ENCODE measurements at regions not wholly inside any gene's neighbourhood (a gene's known extent, or its start where the extent isn't known, plus 50 kb on each side); places are given as distances from the start of the nearest gene placed in this dataset.
"Not testable (repeated sequence)": the region's sequence is repeated elsewhere in the genome, so short reads cannot be mapped to it uniquely, and the experiment has no call there.

DNA sequence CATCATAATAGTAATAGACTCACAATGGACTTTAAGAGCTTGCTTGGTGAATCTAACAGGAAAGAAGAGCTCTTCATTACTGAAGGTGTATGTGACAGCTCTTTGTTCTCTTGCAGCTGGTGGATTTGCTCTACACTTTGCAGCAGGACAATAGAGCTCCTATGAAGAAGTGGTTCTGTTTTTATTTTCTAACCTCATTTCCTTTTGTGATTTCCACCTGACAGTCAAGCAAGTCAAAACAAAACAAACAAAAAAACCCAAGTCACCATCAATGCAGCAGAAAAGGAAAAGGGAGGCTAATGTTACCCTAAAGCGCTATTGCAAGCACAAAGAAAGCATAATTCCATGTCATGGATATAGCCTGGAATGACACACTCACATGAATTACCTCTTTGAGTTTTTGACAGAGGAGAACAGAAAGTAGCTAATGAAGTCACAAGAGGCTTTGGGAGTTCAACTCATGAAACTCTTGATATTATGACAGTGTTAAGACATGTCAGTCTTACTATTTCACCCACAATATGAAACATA lies 1188.1 kb downstream of the EPHA7 start:
- H3K27me3 ChIP-seq (ENCODE audit: control insufficient read depth in 4 of 4, insufficient read depth in 4 of 4, low read length in 3 of 4), result no peaks in the 10 kb centered on the region
- no peaks in the 10 kb centered on the region for H3K36me3 ChIP-seq (ENCODE audit: control insufficient read depth in 4 of 4, insufficient read depth in 3 of 4, low read depth in 1 of 4, low read length in 3 of 4)
- no peak for DNase-seq (ENCODE audit: low spot score)
- no peaks in the 10 kb centered on the region for H3K9me3 ChIP-seq (ENCODE audit: control insufficient read depth in 4 of 4, low read length in 3 of 4)
- H3K4me1 ChIP-seq (ENCODE audit: control insufficient read depth in 4 of 4, insufficient read depth in 4 of 4, low read length in 3 of 4), result no peaks in the 10 kb centered on the region
- H3K4me3 ChIP-seq (ENCODE audit: low read depth in 1 of 3, low read length in 3 of 3), result no peak overlapping the region
- WGBS, result 77% methylated on average over 1 of the region's 1 CpG
- H3K9ac ChIP-seq (ENCODE audit: low read depth in 1 of 2, low read length in 2 of 2), result no peak overlapping the region
- TF ChIP-seq RAD21 (IDR thresholded peaks at IDR 0.05), result no peak
- TF ChIP-seq SP1 (IDR thresholded peaks at IDR 0.05), result no peak
- TF ChIP-seq, protein P1, sequence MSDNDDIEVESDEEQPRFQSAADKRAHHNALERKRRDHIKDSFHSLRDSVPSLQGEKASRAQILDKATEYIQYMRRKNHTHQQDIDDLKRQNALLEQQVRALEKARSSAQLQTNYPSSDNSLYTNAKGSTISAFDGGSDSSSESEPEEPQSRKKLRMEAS (IDR thresholded peaks at IDR 0.05), result no peak
- TF ChIP-seq EGR1 (IDR thresholded peaks at IDR 0.05; ENCODE audit: low read depth in 2 of 2), result no peak
- no peak for TF ChIP-seq RXRA (IDR thresholded peaks at IDR 0.05)
- TF ChIP-seq TAF1 (conservative IDR thresholded peaks at IDR 0.05), result no peak
- no peak for TF ChIP-seq CTCF (IDR thresholded peaks at IDR 0.05; ENCODE audit: low read depth, low read length, missing input control)
- no peak for TF ChIP-seq JUND (IDR thresholded peaks at IDR 0.05)
- TF ChIP-seq FOXA2 (IDR thresholded peaks at IDR 0.05), result no peak
- TF ChIP-seq HNF4A (conservative IDR thresholded peaks at IDR 0.05), result no peak
- TF ChIP-seq HNF4G (IDR thresholded peaks at IDR 0.05), result no peak
- no peak overlapping the region for H3K27ac ChIP-seq (ENCODE audit: low read depth in 1 of 2, low read length in 2 of 2)

DNA sequence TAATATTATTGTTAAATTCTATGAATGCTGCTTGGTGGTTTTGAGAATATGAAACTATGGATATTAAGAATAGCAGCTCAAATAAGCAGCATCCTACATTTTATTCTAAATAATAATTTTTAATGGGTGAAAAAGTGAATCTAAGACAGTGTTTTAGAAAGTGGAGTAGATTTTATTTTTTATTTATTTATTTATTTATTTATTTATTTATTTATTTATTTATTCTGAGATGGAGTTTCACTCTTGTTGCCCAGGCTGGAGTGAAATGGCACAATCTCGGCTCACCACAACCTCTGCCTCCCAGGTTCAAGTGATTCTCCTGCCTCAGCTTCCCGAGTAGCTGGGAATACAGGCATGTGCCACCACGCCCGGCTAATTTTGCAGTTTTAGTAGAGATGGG lies 1199.4 kb downstream of the EPHA7 start:
- not testable (repeated sequence) for H3K36me3 ChIP-seq (ENCODE audit: control insufficient read depth in 4 of 4, insufficient read depth in 3 of 4, low read depth in 1 of 4, low read length in 3 of 4); H3K27ac ChIP-seq (ENCODE audit: low read depth in 1 of 2, low read length in 2 of 2); H3K4me3 ChIP-seq (ENCODE audit: low read depth in 1 of 3, low read length in 3 of 3); H3K27me3 ChIP-seq (ENCODE audit: control insufficient read depth in 4 of 4, insufficient read depth in 4 of 4, low read length in 3 of 4); H3K4me1 ChIP-seq (ENCODE audit: control insufficient read depth in 4 of 4, insufficient read depth in 4 of 4, low read length in 3 of 4); H3K9me3 ChIP-seq (ENCODE audit: control insufficient read depth in 4 of 4, low read length in 3 of 4); H3K9ac ChIP-seq (ENCODE audit: low read depth in 1 of 2, low read length in 2 of 2); DNase-seq (ENCODE audit: low spot score)
- 85% methylated on average over 4 of the region's 4 CpGs for WGBS

- Histone ChIP-seq H3K27me3 (ENCODE audit: control insufficient read depth in 4 of 4, insufficient read depth in 4 of 4, low read length in 3 of 4) (no peaks in the 10 kb centered on the region), H3K4me1 (ENCODE audit: control insufficient read depth in 4 of 4, insufficient read depth in 4 of 4, low read length in 3 of 4) (no peaks in the 10 kb centered on the region), H3K4me3 (ENCODE audit: low read depth in 1 of 3, low read length in 3 of 3) (no peak overlapping the region), H3K27ac (ENCODE audit: low read depth in 1 of 2, low read length in 2 of 2) (no peak overlapping the region), H3K36me3 (ENCODE audit: control insufficient read depth in 4 of 4, insufficient read depth in 3 of 4, low read depth in 1 of 4, low read length in 3 of 4) (no peaks in the 10 kb centered on the region), H3K9me3 (ENCODE audit: control insufficient read depth in 4 of 4, low read length in 3 of 4) (no peaks in the 10 kb centered on the region), H3K9ac (ENCODE audit: low read depth in 1 of 2, low read length in 2 of 2) (no peak overlapping the region)
- no peak for DNase-seq (ENCODE audit: low spot score)
- WGBS, result 73% methylated on average over 1 of the region's 1 CpG
- TF ChIP-seq, protein P2, sequence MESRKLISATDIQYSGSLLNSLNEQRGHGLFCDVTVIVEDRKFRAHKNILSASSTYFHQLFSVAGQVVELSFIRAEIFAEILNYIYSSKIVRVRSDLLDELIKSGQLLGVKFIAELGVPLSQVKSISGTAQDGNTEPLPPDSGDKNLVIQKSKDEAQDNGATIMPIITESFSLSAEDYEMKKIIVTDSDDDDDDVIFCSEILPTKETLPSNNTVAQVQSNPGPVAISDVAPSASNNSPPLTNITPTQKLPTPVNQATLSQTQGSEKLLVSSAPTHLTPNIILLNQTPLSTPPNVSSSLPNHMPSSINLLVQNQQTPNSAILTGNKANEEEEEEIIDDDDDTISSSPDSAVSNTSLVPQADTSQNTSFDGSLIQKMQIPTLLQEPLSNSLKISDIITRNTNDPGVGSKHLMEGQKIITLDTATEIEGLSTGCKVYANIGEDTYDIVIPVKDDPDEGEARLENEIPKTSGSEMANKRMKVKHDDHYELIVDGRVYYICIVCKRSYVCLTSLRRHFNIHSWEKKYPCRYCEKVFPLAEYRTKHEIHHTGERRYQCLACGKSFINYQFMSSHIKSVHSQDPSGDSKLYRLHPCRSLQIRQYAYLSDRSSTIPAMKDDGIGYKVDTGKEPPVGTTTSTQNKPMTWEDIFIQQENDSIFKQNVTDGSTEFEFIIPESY (IDR thresholded peaks at IDR 0.05), result no peak
- no peak for TF ChIP-seq SP1 (IDR thresholded peaks at IDR 0.05)
- TF ChIP-seq GABPA (IDR thresholded peaks at IDR 0.05 in 1 of 2, conservative IDR thresholded peaks at IDR 0.05 in 1 of 2), result no peak
- TF ChIP-seq RXRA (IDR thresholded peaks at IDR 0.05), result no peak
- no peak for TF ChIP-seq HNF4A (conservative IDR thresholded peaks at IDR 0.05)
- TF ChIP-seq CTCF (IDR thresholded peaks at IDR 0.05; ENCODE audit: low read depth, low read length, missing input control), result no peak
- TF ChIP-seq, protein P1 (IDR thresholded peaks at IDR 0.05), result no peak
- no peak for TF ChIP-seq HNF4G (IDR thresholded peaks at IDR 0.05)
- TF ChIP-seq TAF1 (conservative IDR thresholded peaks at IDR 0.05), result no peak
- TF ChIP-seq REST (IDR thresholded peaks at IDR 0.05), result no peak
- TF ChIP-seq, protein P3, sequence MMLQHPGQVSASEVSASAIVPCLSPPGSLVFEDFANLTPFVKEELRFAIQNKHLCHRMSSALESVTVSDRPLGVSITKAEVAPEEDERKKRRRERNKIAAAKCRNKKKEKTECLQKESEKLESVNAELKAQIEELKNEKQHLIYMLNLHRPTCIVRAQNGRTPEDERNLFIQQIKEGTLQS (IDR thresholded peaks at IDR 0.05), result no peak
- no peak for TF ChIP-seq NR2F2 (IDR thresholded peaks at IDR 0.05)
- TF ChIP-seq JUND (IDR thresholded peaks at IDR 0.05), result no peak
- TF ChIP-seq FOXA1 (IDR thresholded peaks at IDR 0.05), result no peak
- no peak for TF ChIP-seq RAD21 (IDR thresholded peaks at IDR 0.05)
- TF ChIP-seq YY1 (IDR thresholded peaks at IDR 0.05), result no peak
Observed at GRCh38 chr6:92216717-92217116, 1202.6 kb downstream of the EPHA7 start.

Measured in liver (tissue), 8 donors.